Spinal cord (tissue), 9 donors: ENCODE measurements at regions not wholly inside any gene's neighbourhood (a gene's known extent, or its start where the extent isn't known, plus 50 kb on each side); places are given as distances from the start of the nearest gene placed in this dataset.
"Not testable (repeated sequence)": the region's sequence is repeated elsewhere in the genome, so short reads cannot be mapped to it uniquely, and the experiment has no call there.

Experiments
- DNase-seq, 6 donors: peaks; one replicate each; pipeline versions ENCODE4 v3.0.0 to v3.0.0-alpha.2; 2013 to 2015; ENCODE audit warnings: low spot score in 6 of 6, low read depth in 4 of 6
- H3K27ac ChIP-seq: one replicate; pipeline ENCODE4 v1.5.1; 2013; ENCODE audit warnings: low read depth, low read length, control low read depth
- H3K27me3 ChIP-seq: one replicate; pipeline ENCODE4 v1.6.1; 2013; ENCODE audit warnings: low read length; ENCODE audit not compliant: control insufficient read depth, insufficient read depth
- H3K36me3 ChIP-seq: one replicate; pipeline ENCODE4 v1.6.1; 2013; ENCODE audit warnings: low read length; ENCODE audit not compliant: control insufficient read depth, insufficient read depth
- H3K4me1 ChIP-seq: one replicate; pipeline ENCODE4 v1.6.1; 2013; ENCODE audit warnings: low read length; ENCODE audit not compliant: control insufficient read depth, insufficient read depth
- H3K4me3 ChIP-seq: one replicate; pipeline ENCODE4 v1.5.1; 2013; ENCODE audit warnings: low read depth, low read length, control low read depth
- H3K9me3 ChIP-seq: one replicate; pipeline ENCODE4 v1.6.1; 2013; ENCODE audit warnings: low read length; ENCODE audit not compliant: control insufficient read depth, insufficient read depth
- WGBS: methylation state at CpG from one replicate; pipeline ENCODE4 v1.1.5; 2013; ENCODE audit warnings: missing lambda C conversion rate; ENCODE audit not compliant: insufficient coverage; 5-methylcytosine and 5-hydroxymethylcytosine counted together
- donor health status: healthy.

DNA sequence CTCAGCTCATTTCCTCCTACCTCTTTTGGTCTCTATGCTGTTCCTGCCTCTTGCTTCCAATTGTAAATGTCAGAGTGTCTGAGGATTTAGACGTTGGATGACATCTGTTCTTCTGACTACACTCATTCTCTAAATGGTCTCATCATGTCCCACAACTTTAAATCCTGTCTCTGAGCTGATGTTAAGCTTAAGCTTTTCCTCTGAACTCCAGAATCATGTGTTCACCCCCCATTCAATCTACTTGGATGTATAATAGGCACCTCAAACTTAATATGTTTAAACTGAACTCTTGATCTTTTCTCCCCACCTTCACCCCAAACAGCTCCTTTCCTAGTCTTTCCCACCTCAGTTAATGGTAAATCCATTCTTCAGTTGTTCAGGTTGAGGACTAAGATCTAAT is 433.6 kb downstream of the CSNK1G3 start:
- Histone ChIP-seq H3K27me3 (no peaks in the 10 kb centered on the region), H3K9me3 (peaks cover 6% of the 10 kb centered on the region), H3K4me3 (no peak overlapping the region), H3K27ac (no peak overlapping the region), H3K4me1 (peaks cover 3% of the 10 kb centered on the region), H3K36me3 (no peaks in the 10 kb centered on the region)
- DNase-seq, result no peak
- WGBS, result no CpG with 5 or more reads among the region's 1 CpG

DNA sequence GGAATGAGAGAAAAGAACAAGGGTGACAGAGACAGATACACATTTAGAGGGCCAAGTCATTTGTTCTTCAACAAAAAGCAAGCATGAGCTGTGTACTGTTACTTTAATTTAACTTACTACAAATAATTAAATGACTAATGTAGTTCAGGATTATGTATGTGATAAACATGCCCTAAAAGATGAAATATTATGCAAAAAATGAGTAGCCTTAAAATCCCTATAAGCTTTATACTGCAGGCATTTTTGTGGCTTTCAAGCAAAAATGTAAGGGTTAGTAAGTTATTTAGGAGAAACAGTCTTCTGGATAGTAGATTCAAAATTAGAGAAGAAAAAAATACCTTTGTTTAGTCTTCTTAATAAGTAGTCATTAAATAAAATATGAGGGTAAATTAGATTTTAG is 431.2 kb downstream of the CSNK1G3 start:
- Histone ChIP-seq H3K27me3 (no peaks in the 10 kb centered on the region), H3K4me1 (no peaks in the 10 kb centered on the region), H3K36me3 (no peaks in the 10 kb centered on the region), H3K4me3 (no peak overlapping the region), H3K9me3 (peaks cover 8% of the 10 kb centered on the region), H3K27ac (no peak overlapping the region)
- no peak for DNase-seq

DNA sequence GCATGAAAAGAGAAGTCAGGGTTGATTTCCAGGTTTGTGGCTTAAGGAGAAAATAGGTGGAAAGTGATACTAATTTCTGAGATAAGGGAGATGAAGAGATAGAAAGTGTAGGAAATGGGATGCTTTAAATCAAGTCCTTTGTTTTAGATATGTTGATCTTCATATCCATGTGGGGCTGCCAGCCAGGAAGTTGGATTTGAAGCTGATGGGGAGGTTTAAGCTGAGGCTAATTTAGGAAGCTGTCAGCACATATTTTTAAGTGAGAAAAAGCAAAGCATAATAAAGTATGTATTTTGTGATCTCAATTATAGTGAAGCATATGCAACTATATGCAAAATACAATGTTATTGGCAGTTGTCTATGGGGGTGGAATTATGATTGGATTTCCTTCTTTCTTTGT is 428.4 kb downstream of the CSNK1G3 start:
- DNase-seq, result peak in 1 of 6 donors; percentile 88
- no peaks in the 10 kb centered on the region for H3K27me3 ChIP-seq
- H3K4me1 ChIP-seq, result no peaks in the 10 kb centered on the region
- peaks cover 28% of the 10 kb centered on the region for H3K9me3 ChIP-seq
- H3K36me3 ChIP-seq, result no peaks in the 10 kb centered on the region
- H3K27ac ChIP-seq, result no peak overlapping the region
- no peak overlapping the region for H3K4me3 ChIP-seq

DNA sequence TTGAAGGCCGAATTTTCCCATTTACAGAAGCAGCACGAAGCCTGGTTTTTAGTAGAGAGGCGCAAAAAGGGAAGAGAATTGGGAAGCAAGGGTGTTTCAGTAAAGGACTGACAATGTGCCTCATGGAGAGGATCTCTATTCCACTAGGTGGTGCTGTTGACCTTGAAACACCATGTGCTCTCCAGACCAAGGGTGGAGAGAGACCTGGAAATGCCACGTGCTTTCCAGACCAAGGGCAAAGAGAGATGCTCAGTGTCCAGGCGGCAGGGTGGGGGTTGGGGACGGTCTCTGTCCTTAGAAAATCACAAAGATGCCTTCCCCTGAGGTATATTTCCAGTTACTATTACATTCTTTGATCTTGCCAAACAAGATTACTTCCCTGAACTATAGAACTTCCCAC is 425.3 kb downstream of the CSNK1G3 start:
- Histone ChIP-seq H3K4me3 (no peak overlapping the region), H3K9me3 (peaks cover 25% of the 10 kb centered on the region), H3K4me1 (no peaks in the 10 kb centered on the region), H3K27me3 (no peaks in the 10 kb centered on the region), H3K27ac (no peak overlapping the region), H3K36me3 (no peaks in the 10 kb centered on the region)
- DNase-seq, result no peak
- 73% methylated on average over 4 of the region's 6 CpGs for WGBS

DNA sequence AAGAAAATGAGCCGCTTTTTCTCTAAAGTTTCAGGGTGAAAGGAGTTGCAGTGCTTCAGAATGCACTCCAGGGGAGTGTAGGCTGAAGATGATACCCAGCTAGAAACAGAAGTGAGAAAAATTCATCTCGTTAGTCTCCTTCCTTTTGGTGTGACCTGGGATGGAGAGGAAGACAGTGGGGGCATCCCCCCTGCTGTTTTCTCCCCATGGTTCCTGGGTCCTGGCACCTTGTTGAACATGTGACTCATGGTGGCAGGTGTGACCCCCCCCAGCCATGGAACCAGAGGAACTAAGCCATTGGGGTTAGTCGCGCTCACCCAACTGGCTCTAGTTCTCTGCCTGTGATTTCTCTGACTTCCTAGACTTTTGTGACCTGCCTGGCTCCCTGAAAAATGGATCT is 424.6 kb downstream of the CSNK1G3 start:
- no peak for DNase-seq
- H3K27ac ChIP-seq, result no peak overlapping the region
- H3K4me3 ChIP-seq, result no peak overlapping the region
- peaks cover 24% of the 10 kb centered on the region for H3K9me3 ChIP-seq
- H3K36me3 ChIP-seq, result no peaks in the 10 kb centered on the region
- 93% methylated on average over 4 of the region's 4 CpGs for WGBS
- H3K4me1 ChIP-seq, result no peaks in the 10 kb centered on the region
- H3K27me3 ChIP-seq, result no peaks in the 10 kb centered on the region

DNA sequence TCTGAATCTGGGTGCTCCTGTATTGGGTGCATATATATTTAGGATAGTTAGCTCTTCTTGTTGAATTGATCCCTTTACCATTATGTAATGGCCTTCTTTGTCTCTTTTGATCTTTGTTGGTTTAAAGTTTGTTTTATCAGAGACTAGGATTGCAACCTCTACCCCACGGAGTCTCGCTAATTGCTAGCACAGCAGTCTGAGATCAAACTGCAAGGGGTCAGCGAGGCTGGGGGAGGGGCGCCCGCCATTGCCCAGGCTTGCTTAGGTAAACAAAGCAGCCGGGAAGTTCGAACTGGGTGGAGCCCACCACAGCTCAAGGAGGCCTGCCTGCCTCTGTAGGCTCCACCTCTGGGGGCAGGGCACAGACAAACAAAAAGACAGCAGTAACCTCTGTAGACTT is 421.8 kb downstream of the CSNK1G3 start:
- WGBS, result no CpG with 5 or more reads among the region's 7 CpGs
- H3K27ac ChIP-seq, DNase-seq, H3K4me1 ChIP-seq, H3K36me3 ChIP-seq, H3K4me3 ChIP-seq, H3K27me3 ChIP-seq: not testable (repeated sequence)
- H3K9me3 ChIP-seq, result peaks cover 20% of the 10 kb centered on the region

DNA sequence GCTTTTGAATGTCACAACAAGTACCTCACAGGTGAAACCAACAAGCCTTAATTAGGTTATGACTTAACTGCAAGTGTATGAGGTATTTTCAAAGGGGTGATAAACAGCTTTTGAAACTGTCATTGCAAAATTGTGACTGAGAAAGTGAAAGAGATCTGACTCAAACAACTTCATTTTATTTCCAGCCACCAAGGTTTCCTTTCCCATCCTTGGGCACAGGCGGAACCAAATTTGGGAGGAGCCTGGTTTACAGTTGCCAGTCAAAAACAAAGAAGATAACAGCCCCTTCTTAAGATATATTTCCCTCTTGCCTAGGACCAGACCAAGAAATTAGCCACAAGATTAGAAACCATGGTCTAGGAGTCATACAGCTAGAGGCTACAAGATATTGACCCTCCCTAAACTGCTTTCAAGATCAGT is 417.1 kb downstream of the CSNK1G3 start:
- Histone ChIP-seq H3K4me1 (no peaks in the 10 kb centered on the region), H3K4me3 (no peak overlapping the region), H3K36me3 (no peaks in the 10 kb centered on the region), H3K9me3 (no peaks in the 10 kb centered on the region), H3K27me3 (no peaks in the 10 kb centered on the region), H3K27ac (no peak overlapping the region)
- no peak for DNase-seq
- 89% methylated on average over 1 of the region's 1 CpG for WGBS

DNA sequence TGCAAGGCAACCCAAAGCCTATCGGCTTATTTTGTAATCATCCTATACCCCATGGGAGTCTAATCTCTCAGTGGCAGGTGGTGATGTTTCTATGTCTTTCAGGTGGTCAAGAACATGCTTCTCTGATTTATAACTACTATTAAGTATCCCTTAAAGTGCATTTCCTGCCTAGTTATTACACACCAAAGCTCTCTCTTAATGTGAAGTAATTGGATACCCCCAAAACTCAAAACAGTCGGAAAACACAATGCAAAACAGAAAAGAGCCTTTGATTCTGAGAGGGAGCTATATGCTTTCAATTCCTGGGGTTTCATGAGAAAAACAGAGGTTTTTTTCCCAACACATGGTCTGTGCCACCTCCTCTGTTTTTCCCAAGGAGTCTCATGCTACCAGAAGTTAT is 416.4 kb downstream of the CSNK1G3 start:
- no peak overlapping the region for H3K27ac ChIP-seq
- no peaks in the 10 kb centered on the region for H3K9me3 ChIP-seq
- H3K27me3 ChIP-seq, result no peaks in the 10 kb centered on the region
- no peaks in the 10 kb centered on the region for H3K4me1 ChIP-seq
- H3K36me3 ChIP-seq, result no peaks in the 10 kb centered on the region
- WGBS, result no CpG with 5 or more reads among the region's 2 CpGs
- H3K4me3 ChIP-seq, result no peak overlapping the region
- no peak for DNase-seq

DNA sequence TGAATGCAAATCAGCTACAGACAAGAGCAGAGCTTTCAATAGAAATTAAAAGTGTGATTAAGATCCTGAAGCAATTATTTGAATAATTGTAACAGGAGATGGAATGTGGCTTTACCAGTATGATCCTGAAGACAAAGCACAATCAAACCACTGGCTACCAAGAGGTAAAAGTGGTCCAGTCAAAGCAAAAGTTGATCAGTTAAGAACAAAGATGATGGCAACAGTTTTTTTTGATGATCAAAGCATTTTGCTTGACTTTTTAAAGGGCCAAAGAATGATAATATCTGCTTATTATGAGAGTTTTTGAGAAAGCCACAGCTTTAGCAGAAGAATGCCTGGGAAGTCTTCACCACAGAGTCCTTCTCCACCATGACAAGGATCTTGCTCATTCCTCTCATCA is 409.2 kb downstream of the CSNK1G3 start:
- Histone ChIP-seq H3K27ac (no peak overlapping the region), H3K4me1 (no peaks in the 10 kb centered on the region), H3K27me3 (no peaks in the 10 kb centered on the region), H3K36me3 (no peaks in the 10 kb centered on the region), H3K4me3 (no peak overlapping the region), H3K9me3 (peaks cover 5% of the 10 kb centered on the region)
- DNase-seq, result no peak

DNA sequence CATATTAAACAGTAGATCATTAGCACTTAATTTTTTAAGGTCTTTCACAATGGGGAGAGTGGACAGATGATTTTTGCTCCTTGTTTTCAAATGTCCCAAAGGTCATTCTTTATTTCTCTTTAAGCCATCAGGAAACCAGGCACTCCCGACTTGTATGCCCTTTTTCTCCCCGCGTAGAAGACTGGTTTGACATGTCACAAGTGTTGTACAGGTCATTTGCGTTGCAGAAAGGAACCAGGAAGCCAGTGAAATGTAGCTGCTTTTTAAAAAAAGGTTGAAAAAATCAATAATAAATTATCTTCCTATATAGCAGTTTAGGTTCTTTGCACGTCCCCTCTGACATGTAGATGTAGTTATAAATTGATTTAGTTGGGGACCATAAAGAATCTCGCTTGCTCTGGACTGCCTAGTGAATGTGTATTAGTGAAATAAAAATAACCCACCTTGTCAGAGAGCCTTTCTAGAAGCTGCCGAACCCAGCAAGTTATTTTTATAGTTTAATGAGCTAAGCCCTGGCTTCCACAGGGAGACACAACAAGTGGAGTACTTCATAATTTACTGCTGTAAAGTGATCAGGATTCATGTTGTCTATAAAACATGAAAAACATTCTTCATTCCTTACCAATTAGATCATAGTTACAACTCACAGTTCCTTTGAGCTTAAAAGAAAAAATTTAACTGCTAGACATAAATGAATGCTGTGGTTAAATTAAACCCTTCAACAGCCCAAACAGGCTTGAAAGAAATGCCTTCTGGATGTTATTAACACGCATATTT is 404.6 kb downstream of the CSNK1G3 start:
- no CpG with 5 or more reads among the region's 8 CpGs for WGBS
- Histone ChIP-seq H3K4me1 (no peaks in the 10 kb centered on the region), H3K4me3 (no peak overlapping the region), H3K36me3 (no peaks in the 10 kb centered on the region), H3K27me3 (no peaks in the 10 kb centered on the region), H3K27ac (peak overlapping the region; percentile 71), H3K9me3 (peaks cover 11% of the 10 kb centered on the region)
- peak in 3 of 6 donors; percentile 36 to 84 (median 65) for DNase-seq
